ENCODE measurements at regions not wholly inside any gene's neighbourhood (a gene's known extent, or its start where the extent isn't known, plus 50 kb on each side); places are given as distances from the start of the nearest gene placed in this dataset.

- no peak for TF ChIP-seq NR1H2 (CRISPR knock-in tag; IDR thresholded peaks at IDR 0.05)
- TF ChIP-seq BCLAF1 (IDR thresholded peaks at IDR 0.05; ENCODE audit: borderline replicate concordance in 1 of 2, control insufficient read depth in 1 of 2, low read depth in 2 of 2, low read length in 1 of 2): no peak
- no peak for TF ChIP-seq SRSF9 (IDR thresholded peaks at IDR 0.05; ENCODE audit: borderline replicate concordance, low read depth, low read length)
- no peak for TF ChIP-seq USF2 (CRISPR knock-in tag; IDR thresholded peaks at IDR 0.05)
- TF ChIP-seq MXI1 (IDR thresholded peaks at IDR 0.05; ENCODE audit: low read depth, low read length): no peak
- no peak for TF ChIP-seq ZNF24 (IDR thresholded peaks at IDR 0.05)
- TF ChIP-seq BRCA1 (IDR thresholded peaks at IDR 0.05): no peak
- TF ChIP-seq BRCA1 (CRISPR knock-in tag; IDR thresholded peaks at IDR 0.05): no peak
- no peak for TF ChIP-seq CEBPG (CRISPR knock-in tag; IDR thresholded peaks at IDR 0.05)
- TF ChIP-seq CEBPG (tag; conservative IDR thresholded peaks at IDR 0.05 in 1 of 2, IDR thresholded peaks at IDR 0.05 in 1 of 2): no peak
Observed at GRCh38 chr9:93869088-93869487, 86.1 kb downstream of the BARX1 start.
